ENCODE measurements at regions not wholly inside any gene's neighbourhood (a gene's known extent, or its start where the extent isn't known, plus 50 kb on each side); places are given as distances from the start of the nearest gene placed in this dataset.

DNA sequence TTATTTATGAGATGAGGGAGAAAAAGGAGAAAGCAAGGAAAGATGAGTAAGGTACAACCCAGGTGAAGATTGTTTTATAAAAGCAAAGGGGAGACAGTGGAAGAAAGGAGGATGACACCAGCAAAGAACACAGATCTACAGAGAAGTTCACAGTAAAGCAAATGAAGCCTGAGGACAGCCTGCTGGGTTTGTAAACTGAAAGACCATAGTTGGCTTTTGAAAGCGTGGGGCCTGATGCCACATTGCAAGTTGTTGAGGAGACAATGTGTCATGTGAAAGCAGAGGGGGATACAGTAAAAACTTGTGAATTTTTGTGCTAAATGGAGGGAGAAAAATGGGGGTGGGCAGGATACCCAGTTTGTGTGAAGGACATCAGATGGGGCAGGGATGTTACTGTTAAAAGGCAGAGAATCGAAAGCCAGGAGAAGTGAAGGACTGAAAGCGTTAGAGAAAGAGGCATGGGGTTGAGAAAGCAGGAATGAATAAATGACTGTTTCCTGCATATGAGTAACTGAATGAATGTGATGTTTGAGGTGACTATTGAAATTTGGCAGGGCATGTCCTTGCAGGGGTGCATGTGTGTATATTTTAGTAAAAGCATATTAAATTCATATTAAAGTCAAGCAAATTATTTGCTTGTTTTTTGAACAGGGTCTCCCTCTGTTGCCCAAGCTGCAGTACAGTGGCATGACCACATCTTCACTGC, 69.6 kb downstream of the SPRY1 start:
- H3K9me2 ChIP-seq (ENCODE audit: insufficient read depth), result no peaks in the 10 kb centered on the region
- H3K27ac ChIP-seq, result no peak overlapping the region
- no peaks in the 10 kb centered on the region for H3K9me3 ChIP-seq (ENCODE audit: low read depth)
- H3K4me3 ChIP-seq, result no peak overlapping the region
- TF ChIP-seq EZH2 (IDR thresholded peaks at IDR 0.05; ENCODE audit: insufficient read depth, poor library complexity, severe bottlenecking) (no peak), EZH2phosphoT487 (IDR thresholded peaks at IDR 0.05; ENCODE audit: insufficient read depth, low read depth) (no peak)
- no peaks in the 10 kb centered on the region for H4K20me1 ChIP-seq (ENCODE audit: insufficient read depth)
- no peaks in the 10 kb centered on the region for H3F3A ChIP-seq (ENCODE audit: insufficient read depth)
- H3K27me3 ChIP-seq (replicated peaks; ENCODE audit: insufficient read depth), result no peaks in the 10 kb centered on the region
- H3K9ac ChIP-seq, result no peak overlapping the region
- H3K4me2 ChIP-seq (ENCODE audit: unreplicated experiment), result no peak overlapping the region
- no peaks in the 10 kb centered on the region for H3K4me1 ChIP-seq (ENCODE audit: insufficient read depth)
- DNase-seq, result no peak
- no peaks in the 10 kb centered on the region for H3K79me2 ChIP-seq (ENCODE audit: insufficient read depth)
- H2AFZ ChIP-seq, result no peak overlapping the region
- no peaks in the 10 kb centered on the region for H3K36me3 ChIP-seq (ENCODE audit: low read depth)
- 63 to 64% methylated on average over 3 of the region's 3 CpGs for WGBS, 2 experiments (ENCODE audit: low coverage in 1 of 2, low lambda C conversion rate in 2 of 2, missing lambda C conversion rate in 2 of 2)
- in situ Hi-C loops (cut with MboI), result no loop called here

DNA sequence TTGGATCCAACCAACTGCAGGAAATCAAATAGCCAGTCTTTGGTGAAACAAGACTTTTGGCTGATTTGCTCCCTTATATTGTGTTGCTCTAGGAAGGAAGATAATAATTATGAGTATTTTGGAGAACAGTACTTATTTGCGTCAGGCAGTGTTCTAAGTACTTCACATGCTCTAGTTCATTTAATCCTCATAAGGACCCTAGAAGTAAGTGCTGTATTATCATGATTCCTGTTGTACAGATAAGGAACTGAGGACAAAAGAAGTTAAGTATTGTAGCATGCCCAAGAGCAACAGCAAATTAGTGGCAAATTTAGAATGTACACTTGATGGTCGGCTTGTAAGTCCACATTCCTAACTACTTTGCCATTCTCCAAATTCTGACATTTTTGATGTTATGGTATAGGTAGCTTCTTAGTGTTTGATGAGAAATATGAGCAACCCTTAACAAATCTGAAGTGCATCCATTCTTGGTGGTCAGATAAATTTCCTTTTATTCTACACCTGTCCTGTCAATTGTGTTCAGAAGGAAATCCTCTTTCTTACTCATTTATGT, 72.0 kb downstream of the SPRY1 start:
- Histone ChIP-seq H3K4me2 (ENCODE audit: unreplicated experiment) (no peak overlapping the region), H2AFZ (no peak overlapping the region), H4K20me1 (ENCODE audit: insufficient read depth) (no peaks in the 10 kb centered on the region), H3K9ac (no peak overlapping the region), H3K9me2 (ENCODE audit: insufficient read depth) (0 out of 2 replicates have a peak, but pooled peaks cover 3% of the 10 kb centered on the region), H3K79me2 (ENCODE audit: insufficient read depth) (no peaks in the 10 kb centered on the region), H3F3A (ENCODE audit: insufficient read depth) (no peaks in the 10 kb centered on the region), H3K4me1 (ENCODE audit: insufficient read depth) (no peaks in the 10 kb centered on the region), H3K36me3 (ENCODE audit: low read depth) (no peaks in the 10 kb centered on the region), H3K27me3 (replicated peaks; ENCODE audit: insufficient read depth) (no peaks in the 10 kb centered on the region), H3K27ac (no peak overlapping the region), H3K4me3 (no peak overlapping the region), H3K9me3 (ENCODE audit: low read depth) (no peaks in the 10 kb centered on the region)
- TF ChIP-seq EZH2phosphoT487 (IDR thresholded peaks at IDR 0.05; ENCODE audit: insufficient read depth, low read depth) (no peak), EZH2 (IDR thresholded peaks at IDR 0.05; ENCODE audit: insufficient read depth, poor library complexity, severe bottlenecking) (no peak)
- in situ Hi-C loops (cut with MboI), result no loop called here
- DNase-seq, result no peak
- WGBS, 2 experiments (ENCODE audit: low coverage in 1 of 2, low lambda C conversion rate in 2 of 2, missing lambda C conversion rate in 2 of 2), result 68 to 72% methylated on average over 2 of the region's 2 CpGs

DNA sequence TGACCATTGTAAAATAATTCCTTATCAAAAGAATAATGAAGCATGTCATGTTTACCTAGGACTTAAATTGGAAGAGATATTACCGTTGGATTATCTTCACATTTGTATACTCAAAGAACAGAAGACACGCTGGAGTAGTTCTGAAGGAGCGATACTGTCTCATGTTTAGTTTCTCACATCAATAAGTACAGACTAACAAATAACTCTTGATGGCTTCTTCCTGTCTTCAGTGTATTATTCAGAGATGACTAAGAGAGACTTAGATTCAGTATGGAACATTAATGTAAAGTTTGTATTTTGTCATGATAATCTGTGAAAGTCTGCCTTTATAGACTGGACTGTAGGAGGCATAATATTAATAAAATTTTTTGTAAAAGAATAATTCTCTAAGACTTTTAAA, 72.7 kb downstream of the SPRY1 start:
- H3K9ac ChIP-seq, result no peak overlapping the region
- H2AFZ ChIP-seq, result no peak overlapping the region

DNA sequence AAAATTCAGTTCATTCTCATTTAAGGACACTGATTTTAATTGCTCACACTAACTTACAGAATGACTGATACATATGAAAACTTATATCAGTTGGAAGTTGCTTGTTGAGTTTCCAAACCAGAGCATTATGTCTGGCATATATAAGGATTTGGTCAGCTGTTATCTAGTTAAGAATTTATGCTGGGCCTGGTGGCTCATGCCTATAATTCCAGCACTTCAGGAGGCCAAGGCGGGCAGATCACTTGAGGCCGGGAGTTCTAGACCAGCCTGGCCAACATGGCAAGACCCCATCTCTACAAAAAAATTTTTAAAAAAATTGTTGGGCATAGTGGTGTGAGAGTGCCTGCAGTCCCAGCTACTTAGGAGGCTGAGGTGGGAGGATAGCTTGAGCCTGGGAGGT, 73.1 kb downstream of the SPRY1 start:
- Histone ChIP-seq H3K79me2 (ENCODE audit: insufficient read depth) (no peaks in the 10 kb centered on the region), H3K9me3 (ENCODE audit: low read depth) (no peaks in the 10 kb centered on the region), H3K4me1 (ENCODE audit: insufficient read depth) (no peaks in the 10 kb centered on the region), H4K20me1 (ENCODE audit: insufficient read depth) (no peaks in the 10 kb centered on the region), H3F3A (ENCODE audit: insufficient read depth) (no peaks in the 10 kb centered on the region), H3K9me2 (ENCODE audit: insufficient read depth) (0 out of 2 replicates have a peak, but pooled peaks cover 3% of the 10 kb centered on the region), H3K27ac (no peak overlapping the region), H2AFZ (no peak overlapping the region), H3K4me2 (ENCODE audit: unreplicated experiment) (no peak overlapping the region), H3K9ac (no peak overlapping the region), H3K27me3 (replicated peaks; ENCODE audit: insufficient read depth) (no peaks in the 10 kb centered on the region), H3K36me3 (ENCODE audit: low read depth) (no peaks in the 10 kb centered on the region), H3K4me3 (no peak overlapping the region)
- in situ Hi-C loops (cut with MboI), result no loop called here
- no peak for DNase-seq
- 90 to 93% methylated on average over 2 of the region's 2 CpGs for WGBS, 2 experiments (ENCODE audit: low coverage in 1 of 2, low lambda C conversion rate in 2 of 2, missing lambda C conversion rate in 2 of 2)
- TF ChIP-seq EZH2 (IDR thresholded peaks at IDR 0.05; ENCODE audit: insufficient read depth, poor library complexity, severe bottlenecking) (no peak), EZH2phosphoT487 (IDR thresholded peaks at IDR 0.05; ENCODE audit: insufficient read depth, low read depth) (no peak)

More for the DNA sequence above, 72.7 kb downstream of the SPRY1 start:
- H3K4me1 ChIP-seq (ENCODE audit: insufficient read depth), result no peaks in the 10 kb centered on the region
- H3K4me2 ChIP-seq (ENCODE audit: unreplicated experiment), result no peak overlapping the region
- H4K20me1 ChIP-seq (ENCODE audit: insufficient read depth), result no peaks in the 10 kb centered on the region
- no peaks in the 10 kb centered on the region for H3K27me3 ChIP-seq (replicated peaks; ENCODE audit: insufficient read depth)
- H3K9me3 ChIP-seq (ENCODE audit: low read depth), result no peaks in the 10 kb centered on the region
- no peaks in the 10 kb centered on the region for H3K79me2 ChIP-seq (ENCODE audit: insufficient read depth)
- no peaks in the 10 kb centered on the region for H3K36me3 ChIP-seq (ENCODE audit: low read depth)
- no peak overlapping the region for H3K4me3 ChIP-seq
- H3K27ac ChIP-seq, result no peak overlapping the region
- 94 to 98% methylated on average over 3 of the region's 3 CpGs for WGBS, 2 experiments (ENCODE audit: low coverage in 1 of 2, low lambda C conversion rate in 2 of 2, missing lambda C conversion rate in 2 of 2)
- TF ChIP-seq EZH2phosphoT487 (IDR thresholded peaks at IDR 0.05; ENCODE audit: insufficient read depth, low read depth), result no peak
- TF ChIP-seq EZH2 (IDR thresholded peaks at IDR 0.05; ENCODE audit: insufficient read depth, poor library complexity, severe bottlenecking), result no peak
- in situ Hi-C loops (cut with MboI), result no loop called here
- DNase-seq, result no peak
- 0 out of 2 replicates have a peak, but pooled peaks cover 3% of the 10 kb centered on the region for H3K9me2 ChIP-seq (ENCODE audit: insufficient read depth)
- H3F3A ChIP-seq (ENCODE audit: insufficient read depth), result no peaks in the 10 kb centered on the region
